DND-41 (cell line): ENCODE measurements at regions not wholly inside any gene's neighbourhood (a gene's known extent, or its start where the extent isn't known, plus 50 kb on each side); places are given as distances from the start of the nearest gene placed in this dataset.

Source experiments
- ATAC-seq: fragments of 200-7000 bp; cut with Tn5 transposase; 3 replicates; pipeline ENCODE4 v1.9.1; 2021; ENCODE audit warnings: low read depth; ENCODE audit not compliant: insufficient read depth
- DNase-seq: peaks from one replicate; pipeline ENCODE4 v3.0.0-alpha.2; 2020
- H2AFZ ChIP-seq: 2 replicates; pipeline ENCODE4 v1.6.0; 2012; ENCODE audit warnings: low read depth, low read length
- H3K27ac ChIP-seq: 2 replicates; pipeline ENCODE4 v1.5.1; 2012; ENCODE audit warnings: low read length, inconsistent platforms
- H3K27me3 ChIP-seq: fragments of 200-600 bp; sonication (generic); 2 replicates; pipeline ENCODE4 v1.6.0; 2012; ENCODE audit warnings: low read length, mild to moderate bottlenecking, inconsistent platforms; ENCODE audit not compliant: insufficient read depth, poor library complexity
- H3K36me3 ChIP-seq: 2 replicates; pipeline ENCODE4 v1.5.1; 2012; ENCODE audit warnings: low read length, inconsistent platforms; ENCODE audit not compliant: insufficient read depth
- H3K4me1 ChIP-seq: 2 replicates; pipeline ENCODE4 v1.5.1; 2012; ENCODE audit warnings: mild to moderate bottlenecking, low read length; ENCODE audit not compliant: insufficient read depth
- H3K4me2 ChIP-seq: 2 replicates; pipeline ENCODE4 v1.6.0; 2012; ENCODE audit warnings: mild to moderate bottlenecking, moderate library complexity, low read length, inconsistent platforms; ENCODE audit not compliant: insufficient read depth
- H3K4me3 ChIP-seq, 2 experiments: fragments of 200-600 bp in 1 of 2; shearing (Covaris generic) in 1 of 2; 2 replicates each; pipeline ENCODE4 v1.5.1; 2012 to 2016; ENCODE audit warnings: inconsistent platforms in 2 of 2, low read length in 2 of 2, mild to moderate bottlenecking in 2 of 2, low read depth in 1 of 2, moderate library complexity in 1 of 2
- H3K79me2 ChIP-seq: 2 replicates; pipeline ENCODE4 v1.6.0; 2012; ENCODE audit warnings: low read length, inconsistent platforms; ENCODE audit not compliant: insufficient read depth
- H3K9ac ChIP-seq: 2 replicates; pipeline ENCODE4 v1.6.0; 2012; ENCODE audit warnings: low read depth, mild to moderate bottlenecking, inconsistent platforms, low read length, moderate library complexity
- H3K9me3 ChIP-seq: 2 replicates; pipeline ENCODE4 v1.5.1; 2012; ENCODE audit warnings: low read length, moderate library complexity, mild to moderate bottlenecking, inconsistent platforms; ENCODE audit not compliant: insufficient read depth, severe bottlenecking
- H4K20me1 ChIP-seq: 2 replicates; pipeline ENCODE4 v1.6.0; 2012; ENCODE audit warnings: low read length; ENCODE audit not compliant: insufficient read depth
- CTCF ChIP-seq: IDR thresholded peaks from 2 replicates; pipeline ENCODE4 v1.5.1; 2012; ENCODE audit warnings: borderline replicate concordance, low read length, moderate library complexity, mild to moderate bottlenecking; ENCODE audit not compliant: poor library complexity, severe bottlenecking; ENCODE audit errors: extremely low read depth
- EZH2 ChIP-seq: IDR thresholded peaks from 3 replicates; pipeline ENCODE4 v1.6.1; 2012; ENCODE audit warnings: borderline replicate concordance, low read depth, mild to moderate bottlenecking, moderate library complexity, low read length, inconsistent platforms; ENCODE audit not compliant: severe bottlenecking

GRCh38 chr4:138945840-138946239 is 69.7 kb upstream of the NOCT start:
- peaks cover 4% of the 10 kb centered on the region for H3K27me3 ChIP-seq
- H3K79me2 ChIP-seq: no peaks in the 10 kb centered on the region
- no peak overlapping the region for H3K9ac ChIP-seq
- H3K4me2 ChIP-seq: no peak overlapping the region
- DNase-seq: no peak
- ATAC-seq: no peak
- H3K4me3 ChIP-seq: no peak overlapping the region
- no peaks in the 10 kb centered on the region for H3K36me3 ChIP-seq
- TF ChIP-seq EZH2: no peak
- no peak for TF ChIP-seq CTCF
- no peaks in the 10 kb centered on the region for H4K20me1 ChIP-seq
- no peak overlapping the region for H3K27ac ChIP-seq
- no peak overlapping the region for H2AFZ ChIP-seq
- H3K9me3 ChIP-seq: no peaks in the 10 kb centered on the region
- no peaks in the 10 kb centered on the region for H3K4me1 ChIP-seq

- Histone ChIP-seq H3K79me2 (no peaks in the 10 kb centered on the region), H3K27ac (no peak overlapping the region), H3K4me3 (no peak overlapping the region), H2AFZ (no peak overlapping the region), H3K36me3 (no peaks in the 10 kb centered on the region), H3K9ac (no peak overlapping the region), H3K27me3 (peaks cover 4% of the 10 kb centered on the region), H3K9me3 (no peaks in the 10 kb centered on the region), H3K4me1 (no peaks in the 10 kb centered on the region), H3K4me2 (no peak overlapping the region), H4K20me1 (no peaks in the 10 kb centered on the region)
- TF ChIP-seq EZH2 (no peak), CTCF (no peak)
- ATAC-seq: no peak
- no peak for DNase-seq
Observed at GRCh38 chr4:138945401-138945800, 70.2 kb upstream of the NOCT start.

GRCh38 chr4:138943893-138944292 is 71.7 kb upstream of the NOCT start:
- TF ChIP-seq CTCF (no peak), EZH2 (no peak)
- Histone ChIP-seq H2AFZ (no peak overlapping the region), H3K9me3 (no peaks in the 10 kb centered on the region), H3K4me1 (no peaks in the 10 kb centered on the region), H3K36me3 (no peaks in the 10 kb centered on the region), H3K4me3 (no peak overlapping the region), H3K4me2 (no peak overlapping the region), H3K79me2 (no peaks in the 10 kb centered on the region), H3K27me3 (peaks cover 4% of the 10 kb centered on the region), H3K27ac (no peak overlapping the region), H4K20me1 (no peaks in the 10 kb centered on the region), H3K9ac (no peak overlapping the region)
- DNase-seq (no peak), ATAC-seq (no peak)

GRCh38 chr4:138941037-138941436 is 74.5 kb upstream of the NOCT start:
- Histone ChIP-seq H3K4me3 (no peak overlapping the region), H3K27me3 (peaks cover 4% of the 10 kb centered on the region), H3K9me3 (no peaks in the 10 kb centered on the region), H3K9ac (no peak overlapping the region), H3K4me1 (no peaks in the 10 kb centered on the region), H3K79me2 (no peaks in the 10 kb centered on the region), H4K20me1 (no peaks in the 10 kb centered on the region), H3K4me2 (no peak overlapping the region), H3K36me3 (no peaks in the 10 kb centered on the region), H3K27ac (no peak overlapping the region), H2AFZ (no peak overlapping the region)
- ATAC-seq: no peak
- TF ChIP-seq CTCF (no peak), EZH2 (no peak)
- no peak for DNase-seq
